DOHH2 (cell line): ENCODE measurements at regions not wholly inside any gene's neighbourhood (a gene's known extent, or its start where the extent isn't known, plus 50 kb on each side); places are given as distances from the start of the nearest gene placed in this dataset.

ENCODE experiments used
- H3F3A ChIP-seq: fragments of 200-600 bp; sonication (generic), shearing (Covaris generic); 2 replicates; pipeline ENCODE4 v1.6.0; 2016; ENCODE audit warnings: antibody characterized with exemption, mild to moderate bottlenecking; ENCODE audit not compliant: control insufficient read depth, insufficient read depth
- H3K27ac ChIP-seq: fragments of 200-600 bp; sonication (generic); 2 replicates; pipeline ENCODE4 v1.5.1; 2014; ENCODE audit warnings: low read depth, mild to moderate bottlenecking, low read length, moderate library complexity
- H3K27me3 ChIP-seq: fragments of 200-600 bp; sonication (generic); 2 replicates; pipeline ENCODE4 v1.6.1; 2014; ENCODE audit warnings: mild to moderate bottlenecking, low read length, mixed read lengths; ENCODE audit not compliant: control insufficient read depth
- H3K36me3 ChIP-seq: fragments of 200-600 bp; sonication (generic); 2 replicates; pipeline ENCODE4 v1.6.1; 2014; ENCODE audit warnings: mild to moderate bottlenecking, low read length, moderate library complexity, mixed read lengths; ENCODE audit not compliant: control insufficient read depth
- H3K4me1 ChIP-seq: fragments of 200-600 bp; sonication (generic); 2 replicates; pipeline ENCODE4 v1.6.1; 2014; ENCODE audit warnings: mild to moderate bottlenecking, low read length, mixed read lengths; ENCODE audit not compliant: control insufficient read depth
- H3K4me2 ChIP-seq: fragments of 200-600 bp; sonication (generic); 2 replicates; pipeline ENCODE4 v1.6.0; 2014; ENCODE audit warnings: mild to moderate bottlenecking, low read length, moderate library complexity
- H3K4me3 ChIP-seq: fragments of 200-600 bp; sonication (generic); 2 replicates; pipeline ENCODE4 v1.5.1; 2014; ENCODE audit warnings: mild to moderate bottlenecking, low read length, mixed read lengths
- H3K79me2 ChIP-seq: fragments of 200-600 bp; sonication (generic); 2 replicates; pipeline ENCODE4 v1.6.1; 2014; ENCODE audit warnings: mild to moderate bottlenecking, low read length, mixed read lengths; ENCODE audit not compliant: control insufficient read depth
- H3K9me2 ChIP-seq: fragments of 200-600 bp; sonication (generic); replicated peaks from 2 replicates; pipeline ENCODE4 v1.6.1; 2014; ENCODE audit warnings: mild to moderate bottlenecking, low read length, mixed read lengths; ENCODE audit not compliant: control insufficient read depth
- H3K9me3 ChIP-seq: fragments of 200-600 bp; sonication (generic); 2 replicates; pipeline ENCODE4 v1.6.1; 2014; ENCODE audit warnings: antibody characterized with exemption, low read length, mixed read lengths; ENCODE audit not compliant: control insufficient read depth, insufficient read depth
- H4K20me1 ChIP-seq: fragments of 200-600 bp; sonication (generic); 2 replicates; pipeline ENCODE4 v1.6.0; 2014; ENCODE audit warnings: low read depth, mild to moderate bottlenecking, antibody characterized with exemption, low read length, moderate library complexity; ENCODE audit not compliant: control insufficient read depth, insufficient read depth
- CTCF ChIP-seq: fragments of 200-600 bp; sonication (generic); IDR thresholded peaks from one replicate; pipeline ENCODE4 v1.5.1; 2014; ENCODE audit warnings: antibody characterized with exemption, mild to moderate bottlenecking, low read depth, low read length; ENCODE audit not compliant: poor library complexity, severe bottlenecking
- EZH2phosphoT487 ChIP-seq: fragments of 200-600 bp; sonication (generic); IDR thresholded peaks from 2 replicates; pipeline ENCODE4 v1.6.1; 2017; ENCODE audit warnings: borderline replicate concordance, mild to moderate bottlenecking, antibody characterized with exemption, low read length, moderate library complexity, mixed read lengths

GRCh38 chr2:6203291-6203959 is 511.2 kb downstream of the SOX11 start:
- Histone ChIP-seq H3K4me2 (no peak overlapping the region), H3K4me3 (no peak overlapping the region), H3K27me3 (no peaks in the 10 kb centered on the region), H3K36me3 (no peaks in the 10 kb centered on the region), H3K9me2 (no peaks in the 10 kb centered on the region), H3K79me2 (no peaks in the 10 kb centered on the region), H3K9me3 (no peaks in the 10 kb centered on the region; the same call in 1 of the 2 replicates), H3K27ac (no peak overlapping the region), H4K20me1 (no peaks in the 10 kb centered on the region), H3F3A (no peaks in the 10 kb centered on the region), H3K4me1 (no peaks in the 10 kb centered on the region)
- no peak for TF ChIP-seq CTCF
- no peak for TF ChIP-seq EZH2phosphoT487

GRCh38 chr2:6206882-6207281 is 514.7 kb downstream of the SOX11 start:
- Histone ChIP-seq H3K4me2 (no peak overlapping the region), H3K79me2 (no peaks in the 10 kb centered on the region), H4K20me1 (no peaks in the 10 kb centered on the region), H3K4me1 (no peaks in the 10 kb centered on the region), H3K36me3 (no peaks in the 10 kb centered on the region), H3K9me3 (no peaks in the 10 kb centered on the region; the same call in 1 of the 2 replicates), H3K4me3 (no peak overlapping the region), H3K9me2 (no peaks in the 10 kb centered on the region), H3F3A (no peaks in the 10 kb centered on the region), H3K27ac (no peak overlapping the region), H3K27me3 (no peaks in the 10 kb centered on the region)
- TF ChIP-seq EZH2phosphoT487 (no peak), CTCF (no peak)

GRCh38 chr2:6211236-6211635 is 519.1 kb downstream of the SOX11 start:
- Histone ChIP-seq H3F3A (no peaks in the 10 kb centered on the region), H3K27ac (no peak overlapping the region), H3K4me2 (no peak overlapping the region), H3K9me2 (no peaks in the 10 kb centered on the region), H3K4me3 (no peak overlapping the region), H3K4me1 (no peaks in the 10 kb centered on the region), H3K9me3 (peaks cover 3% of the 10 kb centered on the region; the same call in 1 of the 2 replicates), H3K79me2 (no peaks in the 10 kb centered on the region), H3K36me3 (no peaks in the 10 kb centered on the region), H3K27me3 (no peaks in the 10 kb centered on the region), H4K20me1 (no peaks in the 10 kb centered on the region)
- TF ChIP-seq EZH2phosphoT487 (no peak), CTCF (no peak)
